ENCODE measurements at regions not wholly inside any gene's neighbourhood (a gene's known extent, or its start where the extent isn't known, plus 50 kb on each side); places are given as distances from the start of the nearest gene placed in this dataset.

GRCh38 chr22:49331878-49332277 is 495.8 kb downstream of the BRD1 start:
- FAIRE-seq (no peak), DNase-seq (ENCODE audit: insufficient read length, low spot score) (no peak)
- TF ChIP-seq, protein P1, sequence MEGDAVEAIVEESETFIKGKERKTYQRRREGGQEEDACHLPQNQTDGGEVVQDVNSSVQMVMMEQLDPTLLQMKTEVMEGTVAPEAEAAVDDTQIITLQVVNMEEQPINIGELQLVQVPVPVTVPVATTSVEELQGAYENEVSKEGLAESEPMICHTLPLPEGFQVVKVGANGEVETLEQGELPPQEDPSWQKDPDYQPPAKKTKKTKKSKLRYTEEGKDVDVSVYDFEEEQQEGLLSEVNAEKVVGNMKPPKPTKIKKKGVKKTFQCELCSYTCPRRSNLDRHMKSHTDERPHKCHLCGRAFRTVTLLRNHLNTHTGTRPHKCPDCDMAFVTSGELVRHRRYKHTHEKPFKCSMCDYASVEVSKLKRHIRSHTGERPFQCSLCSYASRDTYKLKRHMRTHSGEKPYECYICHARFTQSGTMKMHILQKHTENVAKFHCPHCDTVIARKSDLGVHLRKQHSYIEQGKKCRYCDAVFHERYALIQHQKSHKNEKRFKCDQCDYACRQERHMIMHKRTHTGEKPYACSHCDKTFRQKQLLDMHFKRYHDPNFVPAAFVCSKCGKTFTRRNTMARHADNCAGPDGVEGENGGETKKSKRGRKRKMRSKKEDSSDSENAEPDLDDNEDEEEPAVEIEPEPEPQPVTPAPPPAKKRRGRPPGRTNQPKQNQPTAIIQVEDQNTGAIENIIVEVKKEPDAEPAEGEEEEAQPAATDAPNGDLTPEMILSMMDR (IDR thresholded peaks at IDR 0.05; ENCODE audit: insufficient read depth, missing control alignments): no peak

GRCh38 chr22:49331223-49331815 is 496.4 kb downstream of the BRD1 start:
- no peak for DNase-seq (ENCODE audit: insufficient read length, low spot score)
- TF ChIP-seq, protein P1 (IDR thresholded peaks at IDR 0.05; ENCODE audit: insufficient read depth, missing control alignments): no peak
- FAIRE-seq: no peak

DNA sequence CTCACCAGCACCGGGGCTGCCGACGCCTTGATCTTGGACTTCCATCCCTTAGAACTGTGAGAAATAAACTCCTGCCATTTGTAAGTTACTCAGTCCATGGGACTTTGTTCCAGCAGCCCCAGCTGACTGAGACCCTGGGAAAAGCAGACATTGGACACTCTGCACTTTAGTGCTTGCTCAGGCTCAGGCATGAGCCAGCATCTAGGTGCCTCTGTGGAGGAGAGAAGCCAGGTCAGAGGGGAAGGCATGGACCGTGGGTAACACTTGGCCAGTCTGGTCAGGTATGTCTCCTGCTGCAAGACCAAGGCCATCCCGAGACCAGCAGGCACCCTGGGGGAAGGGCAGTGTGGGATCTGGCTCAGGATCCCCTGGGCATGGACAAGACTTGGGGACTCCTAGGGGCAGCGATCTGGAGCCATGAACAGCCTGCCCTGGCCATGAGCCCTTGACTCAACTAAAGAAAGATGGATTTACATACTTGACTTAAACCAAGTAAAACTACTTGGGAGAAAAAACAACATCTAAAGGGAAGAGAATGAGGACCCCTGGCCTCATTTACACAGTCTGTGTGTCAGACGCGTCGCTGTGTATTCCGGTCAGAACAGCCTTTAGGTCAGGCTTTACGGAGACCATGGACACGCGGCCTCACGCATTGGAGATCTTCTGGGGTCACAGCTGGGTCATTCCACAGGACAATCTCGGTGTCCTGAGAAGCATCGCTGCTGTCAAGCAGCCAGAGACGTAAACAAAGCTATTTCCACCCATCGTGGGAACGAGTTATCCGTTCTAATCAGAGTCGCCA is 497.1 kb downstream of the BRD1 start:
- FAIRE-seq: no peak
- no peak for DNase-seq (ENCODE audit: insufficient read length, low spot score)
- TF ChIP-seq, protein P1 (IDR thresholded peaks at IDR 0.05; ENCODE audit: insufficient read depth, missing control alignments): no peak

GRCh38 chr22:49329636-49330035 is 498.0 kb downstream of the BRD1 start:
- no peak for FAIRE-seq
- no peak for DNase-seq (ENCODE audit: insufficient read length, low spot score)
- TF ChIP-seq, protein P1 (IDR thresholded peaks at IDR 0.05; ENCODE audit: insufficient read depth, missing control alignments): no peak

GRCh38 chr22:49328630-49329405 is 498.9 kb downstream of the BRD1 start:
- no peak for FAIRE-seq
- TF ChIP-seq, protein P1 (IDR thresholded peaks at IDR 0.05; ENCODE audit: insufficient read depth, missing control alignments): no peak

DNA sequence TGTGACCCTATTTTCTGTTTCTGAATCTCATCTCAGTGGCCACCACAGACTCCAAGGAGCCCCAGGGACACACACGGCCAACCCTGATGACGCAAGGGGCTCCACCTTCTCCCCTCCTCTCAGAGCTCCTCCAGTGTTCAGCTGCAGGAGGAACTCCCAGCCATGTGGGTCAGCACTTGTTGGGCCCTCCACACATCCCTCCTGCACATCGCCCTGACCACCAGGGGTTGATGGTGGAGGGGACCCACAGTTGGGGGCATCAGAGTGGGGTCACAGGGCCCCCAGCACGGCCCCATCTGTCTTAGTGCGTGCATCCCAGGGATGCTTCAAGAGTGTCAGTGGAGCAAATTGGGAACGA is 499.6 kb downstream of the BRD1 start:
- FAIRE-seq: no peak
- TF ChIP-seq, protein P1 (IDR thresholded peaks at IDR 0.05; ENCODE audit: insufficient read depth, missing control alignments): no peak
- DNase-seq (ENCODE audit: insufficient read length, low spot score): no peak

More at GRCh38 chr22:49328630-49329405, 498.9 kb downstream of the BRD1 start:
- no peak for DNase-seq (ENCODE audit: insufficient read length, low spot score)

All from D721Med (cell line).